Amniotic epithelial cell (primary cell): ENCODE measurements at regions not wholly inside any gene's neighbourhood (a gene's known extent, or its start where the extent isn't known, plus 50 kb on each side); places are given as distances from the start of the nearest gene placed in this dataset.

Experiments
- DNase-seq: peaks from one replicate; pipeline ENCODE4 v3.0.0-alpha.2; 2010; ENCODE audit warnings: low read depth

GRCh38 chr4:14841801-14842768 is 160.2 kb upstream of the CPEB2 start:
- no peak for DNase-seq

- no peak for DNase-seq
Observed at GRCh38 chr4:14842964-14843630, 159.2 kb upstream of the CPEB2 start.

GRCh38 chr4:14844061-14844460 is 158.2 kb upstream of the CPEB2 start:
- no peak for DNase-seq

- DNase-seq, result no peak
Observed at GRCh38 chr4:14848229-14848628, 154.1 kb upstream of the CPEB2 start.

GRCh38 chr4:14850455-14851097 is 151.7 kb upstream of the CPEB2 start:
- DNase-seq, result no peak

- peak; percentile 86 for DNase-seq
Observed at GRCh38 chr4:14853176-14853943, 148.9 kb upstream of the CPEB2 start.

- no peak for DNase-seq
Observed at GRCh38 chr4:14855719-14856061, 146.6 kb upstream of the CPEB2 start.

- DNase-seq, result peak; percentile 97
Observed at GRCh38 chr4:14856062-14856933, 146.0 kb upstream of the CPEB2 start.

GRCh38 chr4:14856934-14857235 is 145.4 kb upstream of the CPEB2 start:
- no peak for DNase-seq

- no peak for DNase-seq
Observed at GRCh38 chr4:14857475-14857874, 144.8 kb upstream of the CPEB2 start.

GRCh38 chr4:14857981-14858380 is 144.3 kb upstream of the CPEB2 start:
- DNase-seq, result no peak

- DNase-seq, result no peak
Observed at GRCh38 chr4:14862891-14863290, 139.4 kb upstream of the CPEB2 start.

GRCh38 chr4:14863418-14864364 is 138.6 kb upstream of the CPEB2 start:
- no peak for DNase-seq

- DNase-seq, result no peak
Observed at GRCh38 chr4:14864365-14865030, 137.8 kb upstream of the CPEB2 start.

GRCh38 chr4:14865031-14865366 is 137.3 kb upstream of the CPEB2 start:
- no peak for DNase-seq

GRCh38 chr4:14865804-14866203 is 136.5 kb upstream of the CPEB2 start:
- peak; percentile 59 for DNase-seq

- DNase-seq, result no peak
Observed at GRCh38 chr4:14867847-14868246, 134.4 kb upstream of the CPEB2 start.

- DNase-seq, result no peak
Observed at GRCh38 chr4:14868426-14869395, 133.6 kb upstream of the CPEB2 start.
